Hematopoietic multipotent progenitor cell treated with erythropoietin and hydrocortisone succinate and interleukin-3 and kit ligand, for 4 days (in vitro differentiated cells): ENCODE measurements at regions not wholly inside any gene's neighbourhood (a gene's known extent, or its start where the extent isn't known, plus 50 kb on each side); places are given as distances from the start of the nearest gene placed in this dataset.

Experiments used
- DNase-seq: peaks from one replicate; pipeline ENCODE4 v3.0.0-alpha.2; 2015

DNA sequence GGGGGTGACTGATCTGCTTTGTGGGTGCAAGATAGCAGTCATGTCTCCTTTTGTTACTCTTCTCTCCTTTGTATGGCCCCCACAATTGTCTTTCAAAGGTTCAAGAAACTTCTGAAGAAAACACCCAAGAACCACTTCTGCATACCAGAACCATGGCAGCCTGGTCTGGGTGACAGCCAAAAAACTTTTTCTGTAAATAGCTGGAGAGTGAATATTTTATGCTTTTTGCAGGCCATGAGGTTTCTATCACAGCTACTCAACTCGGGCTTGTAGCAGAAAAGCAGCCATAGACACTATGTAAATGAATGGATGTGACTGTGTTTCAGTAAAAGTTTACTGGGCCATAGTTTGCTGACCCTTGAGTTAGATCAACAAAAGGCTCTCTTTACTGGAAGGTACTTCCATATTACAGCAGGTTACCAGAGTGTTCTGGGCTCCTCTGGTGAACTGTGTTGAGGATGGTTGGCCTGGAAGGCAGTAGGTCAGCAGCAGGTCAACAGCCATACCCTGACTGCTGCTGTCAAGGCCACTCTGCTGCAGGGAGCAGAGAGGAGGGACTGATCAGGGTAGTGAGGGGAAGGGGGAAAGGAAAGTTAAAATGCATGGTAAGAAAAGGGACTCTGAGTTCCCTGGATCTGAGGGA is 116.4 kb downstream of the GDAP2 start:
- DNase-seq = no peak
